ENCODE measurements at regions not wholly inside any gene's neighbourhood (a gene's known extent, or its start where the extent isn't known, plus 50 kb on each side); places are given as distances from the start of the nearest gene placed in this dataset.

DNA sequence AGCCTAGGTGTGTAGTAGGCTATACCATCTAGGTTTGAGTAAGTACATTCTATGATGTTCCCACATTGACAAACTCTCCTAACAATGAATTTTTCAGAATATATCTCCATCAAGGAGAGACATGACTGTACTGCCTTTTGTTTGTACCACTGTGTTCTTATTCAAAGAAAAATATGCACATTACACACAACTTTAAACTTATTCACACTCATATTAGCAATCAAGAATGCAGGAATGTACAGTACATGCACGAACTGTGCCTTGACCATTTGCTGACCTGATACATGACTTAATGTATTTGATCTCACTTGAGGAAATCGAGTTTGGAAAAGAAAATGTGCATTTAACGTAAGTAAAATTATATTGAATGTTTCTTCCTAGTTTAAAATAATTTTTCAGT, 525.1 kb upstream of the AGA start:
- Mint-ChIP-seq H3K36me3 (ENCODE audit: low read depth, unreplicated experiment) (no peaks in the 10 kb centered on the region), H3K27me3 (ENCODE audit: unreplicated experiment) (no peaks in the 10 kb centered on the region), H3K27ac (ENCODE audit: unreplicated experiment) (no peak overlapping the region), H3K9me3 (ENCODE audit: unreplicated experiment) (no peaks in the 10 kb centered on the region), H3K4me3 (ENCODE audit: unreplicated experiment) (no peak overlapping the region), H3K4me1 (ENCODE audit: unreplicated experiment) (peaks cover 5% of the 10 kb centered on the region)
- TF ChIP-seq, protein P1, sequence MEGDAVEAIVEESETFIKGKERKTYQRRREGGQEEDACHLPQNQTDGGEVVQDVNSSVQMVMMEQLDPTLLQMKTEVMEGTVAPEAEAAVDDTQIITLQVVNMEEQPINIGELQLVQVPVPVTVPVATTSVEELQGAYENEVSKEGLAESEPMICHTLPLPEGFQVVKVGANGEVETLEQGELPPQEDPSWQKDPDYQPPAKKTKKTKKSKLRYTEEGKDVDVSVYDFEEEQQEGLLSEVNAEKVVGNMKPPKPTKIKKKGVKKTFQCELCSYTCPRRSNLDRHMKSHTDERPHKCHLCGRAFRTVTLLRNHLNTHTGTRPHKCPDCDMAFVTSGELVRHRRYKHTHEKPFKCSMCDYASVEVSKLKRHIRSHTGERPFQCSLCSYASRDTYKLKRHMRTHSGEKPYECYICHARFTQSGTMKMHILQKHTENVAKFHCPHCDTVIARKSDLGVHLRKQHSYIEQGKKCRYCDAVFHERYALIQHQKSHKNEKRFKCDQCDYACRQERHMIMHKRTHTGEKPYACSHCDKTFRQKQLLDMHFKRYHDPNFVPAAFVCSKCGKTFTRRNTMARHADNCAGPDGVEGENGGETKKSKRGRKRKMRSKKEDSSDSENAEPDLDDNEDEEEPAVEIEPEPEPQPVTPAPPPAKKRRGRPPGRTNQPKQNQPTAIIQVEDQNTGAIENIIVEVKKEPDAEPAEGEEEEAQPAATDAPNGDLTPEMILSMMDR (IDR thresholded peaks at IDR 0.05; ENCODE audit: unreplicated experiment) = no peak
- no peak for DNase-seq (ENCODE audit: low spot score)

DNA sequence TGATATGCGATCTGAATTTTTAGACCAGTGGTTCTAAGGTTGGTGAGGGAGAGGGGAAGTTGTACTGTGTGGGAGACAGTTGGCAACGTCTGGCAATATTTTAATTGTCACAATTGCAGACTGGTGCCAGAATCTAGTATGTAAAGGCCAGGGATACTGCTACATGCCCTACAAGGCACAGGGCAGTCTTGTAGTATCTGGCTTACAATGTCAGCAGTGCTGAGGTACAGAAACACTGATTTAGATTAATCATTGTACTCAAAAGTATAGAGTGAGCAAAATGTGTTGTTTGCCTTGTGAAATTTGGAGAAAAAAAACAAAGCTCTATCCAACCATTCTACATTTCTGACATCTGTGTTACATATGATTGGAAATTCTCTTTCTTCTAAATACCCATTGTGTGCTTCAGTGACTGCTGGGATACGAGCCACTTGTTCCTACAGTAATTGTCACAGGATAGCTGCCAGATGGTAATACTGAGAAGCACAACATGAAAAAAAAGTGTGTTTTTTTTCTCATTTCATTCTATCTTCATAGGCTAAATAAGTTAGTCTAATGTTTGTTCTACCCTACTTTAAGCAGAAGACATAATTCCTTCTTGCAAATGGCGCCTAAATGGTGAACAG, 526.7 kb upstream of the AGA start:
- Mint-ChIP-seq H3K27ac (ENCODE audit: unreplicated experiment) (no peak overlapping the region), H3K27me3 (ENCODE audit: unreplicated experiment) (no peaks in the 10 kb centered on the region), H3K9me3 (ENCODE audit: unreplicated experiment) (no peaks in the 10 kb centered on the region), H3K4me1 (ENCODE audit: unreplicated experiment) (peaks cover 3% of the 10 kb centered on the region), H3K4me3 (ENCODE audit: unreplicated experiment) (no peak overlapping the region), H3K36me3 (ENCODE audit: low read depth, unreplicated experiment) (no peaks in the 10 kb centered on the region)
- no peak for DNase-seq (ENCODE audit: low spot score)
- TF ChIP-seq, protein P1 (IDR thresholded peaks at IDR 0.05; ENCODE audit: unreplicated experiment) = no peak

DNA sequence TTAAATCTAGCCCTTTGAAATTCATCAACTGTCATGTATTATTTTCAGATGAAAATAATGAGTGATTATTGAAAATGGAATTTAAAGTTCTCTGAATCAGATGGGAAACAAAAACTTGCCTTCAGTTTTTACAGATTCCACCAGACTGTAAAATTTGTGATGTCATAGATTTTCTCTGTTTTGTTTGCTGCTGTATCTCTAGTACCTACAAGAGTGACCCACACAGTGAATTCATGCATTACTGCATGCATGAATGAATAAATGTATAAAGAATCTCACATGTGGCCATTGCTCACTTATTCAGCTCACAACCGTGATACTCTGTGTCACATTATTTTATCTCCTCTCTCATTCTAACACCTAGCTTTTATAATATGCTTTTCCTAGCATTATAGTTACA, 532.2 kb upstream of the AGA start:
- no peaks in the 10 kb centered on the region for H3K27me3 Mint-ChIP-seq (ENCODE audit: unreplicated experiment)
- no peak for DNase-seq (ENCODE audit: low spot score)
- no peak overlapping the region for H3K4me3 Mint-ChIP-seq (ENCODE audit: unreplicated experiment)
- H3K27ac Mint-ChIP-seq (ENCODE audit: unreplicated experiment) = no peak overlapping the region
- no peaks in the 10 kb centered on the region for H3K4me1 Mint-ChIP-seq (ENCODE audit: unreplicated experiment)
- H3K9me3 Mint-ChIP-seq (ENCODE audit: unreplicated experiment) = no peaks in the 10 kb centered on the region
- TF ChIP-seq, protein P1 (IDR thresholded peaks at IDR 0.05; ENCODE audit: unreplicated experiment) = no peak
- H3K36me3 Mint-ChIP-seq (ENCODE audit: low read depth, unreplicated experiment) = no peaks in the 10 kb centered on the region

DNA sequence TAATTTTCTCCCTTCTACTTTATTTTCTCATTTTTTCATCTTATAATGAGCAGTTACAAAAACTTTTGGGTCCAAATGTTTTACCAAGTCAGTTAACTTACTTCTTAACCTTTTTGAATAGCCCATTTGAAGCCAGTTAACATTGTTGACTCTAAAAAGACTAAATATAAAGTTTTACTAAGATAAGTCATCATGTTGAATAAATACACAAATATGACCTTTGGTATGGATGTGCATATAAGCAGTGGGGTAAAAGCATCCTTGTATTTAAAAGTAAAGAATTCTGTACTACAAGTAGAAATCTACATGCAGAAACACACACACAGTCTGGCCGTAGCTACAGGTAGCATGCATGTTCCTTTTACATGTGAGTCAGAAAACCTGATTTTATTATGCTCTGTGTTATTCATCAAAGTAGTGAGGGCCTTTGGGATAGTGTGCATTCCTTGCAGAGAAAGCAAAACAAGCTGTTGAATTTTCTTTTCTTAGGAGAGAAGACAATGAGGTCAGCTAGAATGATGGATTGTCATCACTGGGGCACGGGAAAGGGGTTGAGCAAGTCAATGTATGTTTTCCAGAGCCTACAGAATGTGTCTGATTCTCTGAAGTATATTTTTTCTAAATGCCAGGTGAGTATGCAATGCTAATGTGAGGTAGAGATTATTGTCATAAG, 533.2 kb upstream of the AGA start:
- H3K27ac Mint-ChIP-seq (ENCODE audit: unreplicated experiment) = no peak overlapping the region
- DNase-seq (ENCODE audit: low spot score) = no peak
- TF ChIP-seq, protein P1 (IDR thresholded peaks at IDR 0.05; ENCODE audit: unreplicated experiment) = no peak
- H3K36me3 Mint-ChIP-seq (ENCODE audit: low read depth, unreplicated experiment) = no peaks in the 10 kb centered on the region
- H3K4me3 Mint-ChIP-seq (ENCODE audit: unreplicated experiment) = no peak overlapping the region
- no peaks in the 10 kb centered on the region for H3K4me1 Mint-ChIP-seq (ENCODE audit: unreplicated experiment)
- no peaks in the 10 kb centered on the region for H3K9me3 Mint-ChIP-seq (ENCODE audit: unreplicated experiment)
- H3K27me3 Mint-ChIP-seq (ENCODE audit: unreplicated experiment) = no peaks in the 10 kb centered on the region

DNA sequence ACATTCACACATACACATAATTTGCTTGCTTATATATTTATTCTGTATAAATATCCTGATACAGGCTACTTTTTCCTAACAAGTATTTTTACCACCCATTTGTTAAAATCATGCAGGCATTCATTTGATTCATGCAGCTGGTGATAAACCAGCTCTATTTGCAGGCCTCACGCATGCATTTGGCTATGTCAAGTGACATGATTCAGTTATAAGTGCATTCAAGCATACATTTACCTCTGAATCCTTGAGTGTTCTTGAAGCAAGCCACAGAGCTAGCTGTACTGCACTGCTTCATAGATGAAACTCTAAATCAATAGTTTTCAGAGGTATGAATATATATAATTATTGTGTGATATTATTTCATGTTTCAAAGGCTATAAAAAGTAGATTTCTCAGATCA, 544.0 kb upstream of the AGA start:
- Mint-ChIP-seq H3K27me3 (ENCODE audit: unreplicated experiment) (no peaks in the 10 kb centered on the region), H3K4me1 (ENCODE audit: unreplicated experiment) (peaks cover 7% of the 10 kb centered on the region), H3K9me3 (ENCODE audit: unreplicated experiment) (no peaks in the 10 kb centered on the region), H3K36me3 (ENCODE audit: low read depth, unreplicated experiment) (no peaks in the 10 kb centered on the region), H3K4me3 (ENCODE audit: unreplicated experiment) (no peak overlapping the region), H3K27ac (ENCODE audit: unreplicated experiment) (no peak overlapping the region)
- TF ChIP-seq, protein P1 (IDR thresholded peaks at IDR 0.05; ENCODE audit: unreplicated experiment) = no peak
- no peak for DNase-seq (ENCODE audit: low spot score)

All from endothelial cell (in vitro differentiated cells).